IMR-90 (cell line): ENCODE measurements at regions not wholly inside any gene's neighbourhood (a gene's known extent, or its start where the extent isn't known, plus 50 kb on each side); places are given as distances from the start of the nearest gene placed in this dataset.

Experiments
- ATAC-seq: fragments of 200-7000 bp; cut with Tn5 transposase; 2 replicates; pipeline ENCODE4 v1.9.1; 2020; ENCODE audit warnings: low read depth, mild to moderate bottlenecking, moderate library complexity
- BruUV-seq: library from RNA; stranded (reverse); fragments of 400-500 nt; replicated peaks from 2 replicates; lab custom pipeline; 2021; lab: Mats Ljungman, UMichigan
- CTCF ChIA-PET: fragments of 300-600 bp; formaldehyde crosslinking; extraction: SDS; loops from one replicate; lab custom pipeline; 2021; ENCODE audit warnings: antibody characterized with exemption; lab: Yijun Ruan, JAX
- POLR2A ChIA-PET: fragments of 300-600 bp; sonication (Branson Sonifier 250); formaldehyde crosslinking; loops from one replicate; lab custom pipeline; 2022; ENCODE audit warnings: antibody characterized with exemption; ENCODE audit not compliant: unreplicated experiment; lab: Charles Lee
- DNase-seq: peaks from one replicate; pipeline ENCODE4 v3.0.0; 2013
- H2AFZ ChIP-seq: replicated peaks from 2 replicates; pipeline ENCODE3; 2013; ENCODE audit warnings: low read length, mild to moderate bottlenecking; ENCODE audit not compliant: poor library complexity
- H2AK5ac ChIP-seq: 2 replicates; pipeline ENCODE4 v1.6.1; 2013; ENCODE audit warnings: low read depth, low read length, inconsistent platforms
- H2AK9ac ChIP-seq: replicated peaks from 2 replicates; pipeline ENCODE3; 2013; ENCODE audit warnings: mild to moderate bottlenecking, low read depth, low read length, moderate library complexity; ENCODE audit not compliant: poor library complexity
- H2BK120ac ChIP-seq: 2 replicates; pipeline ENCODE4 v1.6.1; 2013; ENCODE audit warnings: low read depth, low read length, inconsistent platforms
- H2BK15ac ChIP-seq: 3 replicates; pipeline ENCODE4 v1.6.1; 2013; ENCODE audit warnings: low read depth, low read length, inconsistent platforms
- H2BK20ac ChIP-seq: 2 replicates; pipeline ENCODE4 v1.6.1; 2013; ENCODE audit warnings: low read depth, mild to moderate bottlenecking, inconsistent platforms, low read length, moderate library complexity
- H2BK5ac ChIP-seq: 2 replicates; pipeline ENCODE4 v1.6.1; 2013; ENCODE audit warnings: mild to moderate bottlenecking, low read depth, low read length, inconsistent platforms; ENCODE audit not compliant: poor library complexity, severe bottlenecking
- H3K14ac ChIP-seq: replicated peaks from 2 replicates; pipeline ENCODE4 v1.6.1; 2013; ENCODE audit warnings: low read depth, low read length, inconsistent platforms
- H3K18ac ChIP-seq: 2 replicates; pipeline ENCODE4 v1.6.1; 2013; ENCODE audit warnings: low read depth, low read length, control low read depth
- H3K23ac ChIP-seq: 2 replicates; pipeline ENCODE4 v1.6.1; 2013; ENCODE audit warnings: low read depth, low read length, inconsistent platforms
- H3K27ac ChIP-seq: 2 replicates; pipeline ENCODE4 v1.5.1; 2013; ENCODE audit warnings: mild to moderate bottlenecking, control low read depth, low read length; ENCODE audit not compliant: insufficient read depth
- H3K27me3 ChIP-seq: 2 replicates; pipeline ENCODE4 v1.6.1; 2013; ENCODE audit warnings: low read length; ENCODE audit not compliant: control insufficient read depth, insufficient read depth
- H3K36me3 ChIP-seq: 2 replicates; pipeline ENCODE4 v1.6.1; 2013; ENCODE audit warnings: low read length, mixed read lengths; ENCODE audit not compliant: control insufficient read depth, insufficient read depth
- H3K4ac ChIP-seq: 2 replicates; pipeline ENCODE4 v1.6.1; 2013; ENCODE audit warnings: low read depth, low read length, inconsistent platforms
- H3K4me1 ChIP-seq: 2 replicates; pipeline ENCODE4 v1.6.1; 2013; ENCODE audit warnings: low read length, mixed read lengths; ENCODE audit not compliant: control insufficient read depth, insufficient read depth
- H3K4me2 ChIP-seq: 2 replicates; pipeline ENCODE4 v1.6.1; 2013; ENCODE audit warnings: low read depth, mild to moderate bottlenecking, control low read depth, low read length, moderate library complexity
- H3K4me3 ChIP-seq: 2 replicates; pipeline ENCODE4 v1.5.1; 2013; ENCODE audit warnings: low read depth, mild to moderate bottlenecking, control low read depth, low read length, moderate library complexity; ENCODE audit not compliant: insufficient read depth
- H3K56ac ChIP-seq: 2 replicates; pipeline ENCODE4 v1.6.1; 2013; ENCODE audit warnings: low read length, inconsistent platforms; ENCODE audit not compliant: insufficient read depth; ENCODE audit errors: extremely low read depth
- H3K79me1 ChIP-seq, 2 experiments: 2 replicates each; pipeline ENCODE4 v1.6.1; 2013; ENCODE audit warnings: low read length in 2 of 2, inconsistent platforms in 1 of 2, low read depth in 1 of 2
- H3K9ac ChIP-seq: 2 replicates; pipeline ENCODE4 v1.6.1; 2013; ENCODE audit warnings: low read depth, low read length, control low read depth
- H3K9me1 ChIP-seq: 2 replicates; pipeline ENCODE4 v1.6.1; 2013; ENCODE audit warnings: low read length, inconsistent platforms; ENCODE audit not compliant: insufficient read depth
- H3K9me3 ChIP-seq: 2 replicates; pipeline ENCODE4 v1.6.1; 2013; ENCODE audit warnings: low read length; ENCODE audit not compliant: control insufficient read depth, insufficient read depth
- H4K20me1 ChIP-seq: 2 replicates; pipeline ENCODE4 v1.6.1; 2013; ENCODE audit warnings: low read length, inconsistent platforms; ENCODE audit not compliant: insufficient read depth
- H4K5ac ChIP-seq: 2 replicates; pipeline ENCODE4 v1.6.1; 2013; ENCODE audit warnings: mild to moderate bottlenecking, low read depth, low read length, control low read depth
- H4K8ac ChIP-seq, 2 experiments: 2 replicates each; pipeline ENCODE4 v1.6.1; 2013; ENCODE audit warnings: low read depth in 2 of 2, low read length in 2 of 2, control low read depth in 1 of 2, inconsistent platforms in 1 of 2
- H4K91ac ChIP-seq: 2 replicates; pipeline ENCODE4 v1.6.1; 2013; ENCODE audit warnings: low read depth, low read length, inconsistent platforms; ENCODE audit not compliant: insufficient read depth
- BHLHE40 ChIP-seq: fragments of 150-350 bp; IDR thresholded peaks from 2 replicates; pipeline ENCODE4 v1.6.1; 2016; ENCODE audit warnings: mild to moderate bottlenecking, low read depth, low read length
- CEBPB ChIP-seq: IDR thresholded peaks from 2 replicates; pipeline ENCODE4 v1.6.1; 2012; ENCODE audit warnings: low read depth, low read length, improper control_type of control experiment
- CHD1 ChIP-seq: IDR thresholded peaks from 2 replicates; pipeline ENCODE4 v1.6.1; 2012; ENCODE audit warnings: low read depth, low read length, improper control_type of control experiment
- CTCF ChIP-seq: conservative IDR thresholded peaks from 2 replicates; pipeline ENCODE4 v1.5.1; 2012; ENCODE audit warnings: mild to moderate bottlenecking, low read depth, low read length, improper control_type of control experiment
- ELK1 ChIP-seq: fragments of 150-350 bp; IDR thresholded peaks from 2 replicates; pipeline ENCODE4 v1.6.1; 2016; ENCODE audit warnings: low read depth, mild to moderate bottlenecking, low read length, moderate library complexity, borderline replicate concordance
- FOS ChIP-seq: fragments of 150-350 bp; IDR thresholded peaks from 2 replicates; pipeline ENCODE4 v1.6.1; 2016; ENCODE audit warnings: low read depth, low read length
- MAFK ChIP-seq: IDR thresholded peaks from 2 replicates; pipeline ENCODE4 v1.6.1; 2012; ENCODE audit warnings: low read depth, low read length, improper control_type of control experiment
- MAZ ChIP-seq: IDR thresholded peaks from 2 replicates; pipeline ENCODE4 v1.6.1; 2012; ENCODE audit warnings: low read depth, mild to moderate bottlenecking, low read length, improper control_type of control experiment, moderate library complexity, borderline replicate concordance
- MXI1 ChIP-seq: IDR thresholded peaks from 2 replicates; pipeline ENCODE4 v1.6.1; 2012; ENCODE audit warnings: low read depth, mild to moderate bottlenecking, low read length, moderate library complexity, borderline replicate concordance
- NFE2L2 ChIP-seq: fragments of 150-350 bp; IDR thresholded peaks from 2 replicates; pipeline ENCODE4 v1.6.1; 2016; ENCODE audit warnings: low read depth, mild to moderate bottlenecking, low read length
- POLR2A ChIP-seq: IDR thresholded peaks from 2 replicates; pipeline ENCODE4 v1.6.1; 2012; ENCODE audit warnings: mild to moderate bottlenecking, low read depth, low read length
- RAD21 ChIP-seq: IDR thresholded peaks from 2 replicates; pipeline ENCODE4 v1.6.1; 2012; ENCODE audit warnings: low read length, improper control_type of control experiment
- RCOR1 ChIP-seq: IDR thresholded peaks from 2 replicates; pipeline ENCODE4 v1.6.1; 2012; ENCODE audit warnings: mild to moderate bottlenecking, low read length, improper control_type of control experiment; ENCODE audit not compliant: insufficient replicate concordance
- RFX5 ChIP-seq: IDR thresholded peaks from 2 replicates; pipeline ENCODE4 v1.8.0; 2012; ENCODE audit warnings: low read depth, mild to moderate bottlenecking, low read length, moderate library complexity
- SMC3 ChIP-seq: fragments of 150-350 bp; IDR thresholded peaks from 2 replicates; pipeline ENCODE4 v1.6.1; 2016; ENCODE audit warnings: low read depth, mild to moderate bottlenecking, antibody characterized with exemption, low read length, moderate library complexity
- USF2 ChIP-seq: fragments of 150-350 bp; IDR thresholded peaks from 2 replicates; pipeline ENCODE4 v1.6.1; 2017; ENCODE audit warnings: mild to moderate bottlenecking, antibody characterized with exemption, low read length, low read depth
- WGBS, 2 experiments: methylation state at CpG; one replicate each; pipeline versions ENCODE4 v1.1.5 to v1.1.7; 2013; ENCODE audit warnings: missing lambda C conversion rate in 2 of 2; ENCODE audit not compliant: insufficient read length in 1 of 2; ENCODE audit errors: extremely low coverage in 2 of 2; 5-methylcytosine and 5-hydroxymethylcytosine counted together
- dilution Hi-C: fragments of 300-500 bp; cut with HindIII; formaldehyde crosslinking; loops from one replicate; pipeline ENCODE4 v1.14.3; 2018; ENCODE audit warnings: low sequenced_read_pairs; ENCODE audit not compliant: unreplicated experiment
- in situ Hi-C: fragments of 300-500 bp; cut with MboI; formaldehyde crosslinking; loops from 3 replicates; pipeline ENCODE4 v1.14.3; 2019; ENCODE audit warnings: low sequenced_read_pairs, inconsistent platforms, mixed read lengths
- intact Hi-C: fragments of 100-400 bp; cut with micrococcal nuclease; formaldehyde crosslinking; loops from 2 replicates; pipeline ENCODE4 v1.10.0; 2022

DNA sequence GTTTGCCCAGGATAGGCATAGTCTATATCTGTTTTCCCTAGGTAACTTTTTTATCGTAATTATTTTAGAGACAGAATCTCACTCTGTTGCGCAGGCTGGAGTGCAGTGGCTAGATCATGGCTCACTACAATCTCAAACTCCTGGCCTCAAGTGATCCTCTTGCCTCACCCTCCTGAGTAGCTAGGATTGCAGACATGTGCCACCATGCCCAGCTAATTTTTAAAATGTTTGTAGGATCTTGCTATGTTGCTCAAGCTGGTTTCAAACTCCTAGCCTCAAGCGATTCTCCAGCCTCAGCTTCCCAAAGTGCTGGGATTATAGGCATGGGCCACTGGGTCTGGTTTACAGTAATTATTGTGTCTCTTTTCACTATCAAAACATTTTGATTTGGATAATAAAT is 58.6 kb upstream of the SOX13 start:
- no peak overlapping the region for H2BK20ac ChIP-seq
- H3K9me1 ChIP-seq, result no peaks in the 10 kb centered on the region
- no peaks in the 10 kb centered on the region for H3K79me1 ChIP-seq
- no peak overlapping the region for H2BK120ac ChIP-seq
- dilution Hi-C loops (no loop called here), intact Hi-C loops (no loop called here), in situ Hi-C loops (no loop called here)
- no peak overlapping the region for H3K4ac ChIP-seq
- no peaks in the 10 kb centered on the region for H3K36me3 ChIP-seq
- no peak overlapping the region for H3K23ac ChIP-seq
- no peak overlapping the region for H2BK5ac ChIP-seq
- no TSS peak for BruUV-seq
- H3K14ac ChIP-seq, result no peak overlapping the region
- H2AFZ ChIP-seq, result no peak overlapping the region
- H4K91ac ChIP-seq, result no peak overlapping the region
- H3K4me1 ChIP-seq, result no peaks in the 10 kb centered on the region
- no peak overlapping the region for H3K27ac ChIP-seq
- ChIA-PET CTCF (no interaction called here), POLR2A (no interaction called here)
- no peak overlapping the region for H2BK15ac ChIP-seq
- H3K4me2 ChIP-seq, result no peak overlapping the region
- no peaks in the 10 kb centered on the region for H3K9me3 ChIP-seq
- no CpG with 5 or more reads among the region's 3 CpGs for WGBS, 2 experiments
- no peak for DNase-seq
- no peak overlapping the region for H3K4me3 ChIP-seq
- H4K5ac ChIP-seq, result no peak overlapping the region
- TF ChIP-seq CHD1 (no peak), MAFK (no peak), RAD21 (no peak), NFE2L2 (no peak), BHLHE40 (no peak), CEBPB (no peak), CTCF (no peak), FOS (no peak), POLR2A (no peak), RFX5 (no peak), MXI1 (no peak), USF2 (no peak), RCOR1 (no peak), SMC3 (no peak), ELK1 (no peak), MAZ (no peak)
- no peak for ATAC-seq
- peaks cover 21% of the 10 kb centered on the region for H3K27me3 ChIP-seq
- no peak overlapping the region for H2AK5ac ChIP-seq
- no peak overlapping the region for H3K56ac ChIP-seq
- H3K18ac ChIP-seq, result no peak overlapping the region
- H3K9ac ChIP-seq, result no peak overlapping the region
- H4K20me1 ChIP-seq, result no peaks in the 10 kb centered on the region
- H2AK9ac ChIP-seq, result no peak overlapping the region
- no peak overlapping the region for H4K8ac ChIP-seq
